HG03439 (cell line): ENCODE measurements at regions not wholly inside any gene's neighbourhood (a gene's known extent, or its start where the extent isn't known, plus 50 kb on each side); places are given as distances from the start of the nearest gene placed in this dataset.
"Not testable (repeated sequence)": the region's sequence is repeated elsewhere in the genome, so short reads cannot be mapped to it uniquely, and the experiment has no call there.

Experiments used
- ATAC-seq: cut with Tn5 transposase; IDR thresholded peaks from one replicate; pipeline ENCODE4 v1.9.1; 2021; ENCODE audit warnings: mild to moderate bottlenecking, moderate library complexity; ENCODE audit not compliant: unreplicated experiment

DNA sequence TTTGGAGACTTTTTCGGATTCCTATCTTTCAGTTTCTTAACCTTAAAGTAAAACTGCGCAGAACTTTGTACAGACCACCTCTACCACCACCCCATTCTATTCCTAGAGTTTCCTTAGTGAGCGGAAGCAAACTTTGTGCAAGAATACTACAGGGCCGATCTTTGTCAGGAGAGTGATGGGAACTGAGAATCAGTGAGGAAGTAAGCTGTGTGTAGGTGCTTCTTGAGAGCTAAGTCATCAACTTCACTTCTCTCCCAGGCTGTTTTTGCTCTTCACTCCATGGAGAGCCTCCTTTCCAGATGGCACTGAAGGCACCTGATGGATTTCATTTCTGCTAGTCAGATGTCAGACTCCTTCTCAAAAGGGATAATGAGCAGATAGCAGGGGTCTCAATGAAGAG lies 127.3 kb downstream of the SPATA31D1 start:
- no peak for ATAC-seq

DNA sequence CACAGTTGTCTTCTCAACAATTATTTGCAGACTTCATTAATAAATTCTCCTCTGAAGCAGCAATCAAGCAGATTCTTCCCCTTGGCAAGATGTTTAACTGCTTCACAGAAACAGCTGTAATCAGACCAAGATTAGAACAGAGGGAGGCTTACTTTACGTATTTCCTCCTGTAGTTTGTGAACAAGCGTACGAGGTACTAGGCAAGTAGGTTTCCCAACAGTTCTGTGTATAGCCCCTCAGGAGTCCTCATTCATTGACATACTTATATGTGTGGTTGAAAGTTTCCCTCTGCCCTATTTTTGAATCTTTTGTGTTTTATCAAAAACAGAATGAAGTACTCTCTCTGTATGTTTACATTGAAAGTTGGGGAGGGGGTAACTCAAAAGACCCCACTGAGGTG lies 128.0 kb downstream of the SPATA31D1 start:
- ATAC-seq: no peak

DNA sequence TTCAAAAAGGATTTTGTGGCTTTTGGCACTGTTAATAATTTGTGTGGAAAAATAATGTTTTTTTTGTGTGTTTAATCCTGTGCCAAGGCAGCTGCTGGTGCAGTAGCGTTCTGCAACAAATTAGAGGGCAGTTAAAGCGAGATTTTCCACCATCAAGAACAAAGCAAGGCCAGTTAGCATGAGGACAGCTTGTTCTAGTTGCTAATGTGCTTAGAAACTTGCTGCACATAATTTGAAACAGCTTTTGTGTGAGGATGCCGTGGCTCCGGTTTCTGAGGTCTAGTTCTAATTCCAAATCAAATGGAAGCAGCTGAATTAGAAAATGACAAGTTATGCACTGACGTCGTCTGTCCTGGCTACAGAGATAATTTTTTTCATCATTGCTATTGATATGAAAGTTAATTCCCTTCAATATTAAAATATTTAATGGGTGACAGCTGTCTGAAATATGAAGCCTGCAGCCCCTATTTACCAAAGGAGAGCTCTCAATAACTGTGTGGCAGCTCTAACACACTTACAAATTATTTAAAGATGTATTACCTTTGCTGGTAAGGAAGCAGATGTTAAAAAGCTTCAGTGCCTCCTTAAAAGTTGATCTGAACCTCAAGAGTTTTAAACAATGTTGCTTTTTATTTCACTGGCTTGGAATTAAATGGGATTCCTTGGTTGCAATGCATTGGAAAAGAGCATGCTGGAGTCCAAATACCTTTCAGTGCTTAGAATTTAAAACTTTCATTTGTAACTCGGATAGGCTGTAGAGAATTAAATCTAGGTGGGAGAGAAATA lies 128.6 kb downstream of the SPATA31D1 start:
- ATAC-seq: no peak

DNA sequence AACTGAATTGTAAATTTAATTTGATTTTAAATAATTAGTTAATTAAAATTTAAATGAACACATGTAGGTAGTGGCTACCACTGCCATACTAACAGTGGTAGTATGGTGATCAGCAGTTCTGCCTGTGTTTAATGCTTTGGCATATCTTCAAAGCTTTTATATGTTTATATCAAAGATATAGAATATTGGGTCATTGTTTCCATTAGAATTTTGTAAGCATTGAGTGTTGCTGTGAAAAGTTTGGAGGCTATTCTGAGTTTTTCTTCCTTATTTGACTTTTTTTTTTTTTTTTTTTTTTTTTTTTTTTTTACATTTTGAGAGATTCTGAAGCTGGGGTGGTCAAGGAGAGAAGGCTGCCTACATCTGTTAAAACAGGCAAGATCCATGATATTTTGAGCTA lies 134.2 kb downstream of the SPATA31D1 start:
- ATAC-seq: no peak

DNA sequence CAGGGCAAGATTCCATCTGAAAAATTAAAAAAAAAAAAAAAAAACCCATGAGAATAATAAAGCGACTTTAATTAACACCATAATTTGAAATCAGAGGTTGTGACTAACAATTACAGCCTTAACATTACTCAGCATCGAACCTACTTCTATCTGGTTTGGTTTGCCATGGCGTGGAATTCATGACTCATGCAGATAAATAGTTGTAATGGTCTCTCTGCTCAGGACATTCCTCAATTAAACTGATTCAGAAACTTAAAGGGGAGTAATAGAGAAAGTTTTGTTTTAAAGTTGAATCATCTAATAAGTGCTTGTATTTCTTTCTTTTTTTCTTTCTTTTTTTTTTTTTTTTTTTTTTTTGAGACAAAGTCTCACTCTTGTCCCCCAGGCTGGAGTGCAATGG lies 135.5 kb downstream of the SPATA31D1 start:
- ATAC-seq: no peak

DNA sequence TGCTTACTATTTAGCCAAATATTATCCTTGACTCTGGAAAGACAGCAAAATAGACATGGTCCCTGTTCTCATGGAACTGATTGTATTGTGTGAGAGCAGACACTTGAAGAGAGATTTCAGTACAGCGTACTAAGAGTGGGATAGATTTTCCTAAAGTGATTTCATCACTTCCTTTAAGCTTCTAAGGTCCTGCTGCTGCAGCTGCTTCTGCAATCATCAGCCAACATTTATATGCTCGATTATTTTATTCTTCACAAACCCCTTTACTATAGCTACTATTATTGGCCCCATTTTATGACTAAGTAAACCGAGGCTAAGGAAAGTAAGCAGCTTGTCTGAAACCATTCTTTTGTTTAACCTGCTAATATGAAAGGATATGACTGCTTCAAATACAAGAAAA lies 137.7 kb downstream of the SPATA31D1 start:
- no peak for ATAC-seq

DNA sequence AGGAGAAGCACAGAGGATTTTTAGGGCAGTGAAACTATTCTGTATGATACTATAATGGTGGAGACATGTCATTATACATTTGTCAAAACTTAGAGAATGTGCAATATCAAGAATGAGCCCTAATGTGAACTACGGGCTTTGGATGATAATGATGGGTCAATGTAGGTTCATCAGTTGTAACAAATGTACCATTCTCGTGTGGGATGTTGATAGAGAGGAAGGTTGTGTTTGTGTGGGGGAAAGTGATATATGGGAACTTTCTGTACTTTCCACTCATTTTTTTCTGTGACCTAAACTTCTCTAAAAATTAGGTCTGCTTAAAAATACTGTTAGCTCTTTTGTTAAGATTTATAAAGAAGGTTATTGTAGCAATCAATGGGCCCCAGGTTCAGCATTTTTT lies 138.9 kb downstream of the SPATA31D1 start:
- ATAC-seq: no peak

DNA sequence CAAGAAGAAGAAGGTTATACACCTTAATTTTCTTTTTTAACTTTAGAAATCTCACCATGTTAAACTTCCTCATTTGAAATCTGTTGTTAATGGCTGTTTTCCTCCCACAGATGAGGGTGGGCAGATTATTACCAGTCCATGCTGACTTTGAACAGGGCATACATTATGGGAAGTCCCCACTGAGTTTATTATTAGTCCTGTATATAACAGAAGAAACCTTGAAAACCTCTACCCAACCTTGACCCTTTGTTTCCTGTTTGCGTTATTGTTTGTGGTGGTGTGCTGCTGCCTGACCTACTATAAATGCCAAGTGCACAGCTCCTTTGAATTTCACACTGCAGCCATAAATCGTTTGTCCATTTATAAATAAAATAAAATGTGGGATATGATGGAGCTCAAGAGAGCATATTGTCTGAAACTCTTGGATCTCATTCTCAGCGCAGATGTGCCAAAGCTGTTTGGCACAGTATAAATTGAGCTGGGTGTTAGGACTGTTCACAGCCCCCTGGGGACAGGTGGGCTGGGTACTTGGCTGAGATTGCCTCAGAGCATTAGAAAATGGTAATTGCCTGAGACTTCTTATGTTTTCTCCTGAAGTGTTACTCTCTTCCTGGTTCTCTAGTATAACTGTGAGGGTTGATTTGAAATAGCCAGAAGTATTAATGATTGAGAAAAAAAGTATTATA lies 139.6 kb downstream of the SPATA31D1 start:
- ATAC-seq: peak; percentile 84

DNA sequence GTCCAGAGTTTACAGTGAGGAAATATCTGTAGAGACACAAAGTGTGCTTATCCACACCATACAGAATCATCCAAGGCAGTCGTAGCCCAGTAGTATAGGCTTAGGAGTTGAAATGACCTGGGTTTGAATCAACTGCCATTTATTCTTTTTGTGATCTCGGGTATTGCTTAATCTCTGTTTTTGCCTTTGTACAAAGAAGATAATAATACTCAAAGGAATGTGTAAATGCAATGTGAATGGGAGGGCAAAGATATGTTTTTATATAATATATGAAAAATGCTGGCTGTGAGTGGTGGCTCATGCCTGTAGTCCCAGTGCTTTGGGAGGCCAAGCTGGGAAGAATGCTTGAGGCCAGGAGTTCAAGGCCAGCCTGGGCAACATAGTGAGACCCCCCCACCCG lies 141.1 kb downstream of the SPATA31D1 start:
- no peak for ATAC-seq

DNA sequence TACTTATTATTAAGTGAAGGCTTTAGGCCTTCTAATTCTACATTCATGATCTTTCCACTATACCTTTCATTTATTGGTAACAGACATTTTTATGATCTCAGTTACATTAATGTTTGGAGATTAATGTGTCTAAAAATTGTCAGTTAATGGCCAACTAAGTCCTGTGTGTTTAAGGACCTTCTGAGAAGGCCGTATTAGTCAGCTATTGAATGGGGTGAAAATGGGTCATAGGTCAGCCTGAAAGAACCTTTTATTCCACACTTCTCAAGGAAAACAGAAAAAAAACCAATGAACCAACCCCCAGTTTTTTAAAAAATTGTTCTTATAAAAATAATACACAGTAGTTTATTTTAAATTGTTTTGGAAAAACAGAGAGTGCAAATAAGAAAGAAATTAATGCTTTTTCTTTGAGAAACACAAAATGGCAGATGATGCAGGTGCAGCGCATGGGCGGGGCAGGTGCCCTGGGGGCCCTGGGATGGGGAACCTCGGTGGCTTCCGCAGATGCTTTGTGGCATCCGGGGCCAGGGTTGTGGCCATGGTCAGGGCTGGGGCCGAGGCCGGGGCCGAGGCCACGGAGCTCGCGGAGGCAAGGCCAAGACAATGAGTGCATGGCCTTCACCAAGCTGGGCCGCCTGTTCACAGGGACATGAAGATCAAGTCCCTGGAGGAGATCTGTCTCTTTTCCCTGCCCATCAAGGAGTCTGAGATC lies 141.9 kb downstream of the SPATA31D1 start:
- no peak for ATAC-seq

DNA sequence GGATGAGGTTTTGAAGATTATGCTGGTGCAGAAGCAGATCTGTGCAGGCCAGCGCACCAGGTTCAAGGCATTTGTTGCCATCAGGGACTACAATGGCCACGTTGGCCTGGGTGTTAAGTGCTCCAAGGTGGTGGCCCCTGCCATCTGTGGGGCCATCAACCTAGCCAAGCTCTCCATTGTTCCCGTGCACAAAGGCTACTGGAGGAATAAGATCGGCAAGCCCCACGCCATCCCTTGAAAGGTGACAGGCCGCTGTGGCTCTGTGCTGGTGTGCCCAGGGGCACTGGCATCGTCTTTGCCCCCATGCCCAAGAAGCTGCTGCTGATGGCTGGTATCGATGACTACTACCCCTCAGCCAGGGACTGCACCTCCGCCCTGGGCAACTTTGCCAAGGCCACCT lies 142.5 kb downstream of the SPATA31D1 start:
- ATAC-seq: no peak

DNA sequence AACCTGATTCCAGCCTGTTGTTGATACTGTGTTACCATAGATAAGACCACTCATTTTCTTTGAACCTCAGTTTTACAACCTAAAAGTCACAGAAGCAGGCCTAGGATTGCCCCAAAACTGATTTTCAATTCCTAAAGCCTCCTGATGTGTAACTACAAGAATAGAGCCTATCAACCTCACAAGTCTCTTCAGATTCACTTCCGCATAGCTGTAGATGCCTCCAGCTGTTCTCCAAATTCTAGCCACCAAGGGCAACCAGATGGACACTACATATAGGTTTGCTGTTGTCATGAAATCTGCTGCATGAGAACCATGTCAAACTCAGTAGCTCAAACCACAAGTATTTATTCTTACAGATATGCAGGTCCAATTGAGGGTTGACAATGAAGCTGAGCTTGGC lies 143.5 kb downstream of the SPATA31D1 start:
- no peak for ATAC-seq

DNA sequence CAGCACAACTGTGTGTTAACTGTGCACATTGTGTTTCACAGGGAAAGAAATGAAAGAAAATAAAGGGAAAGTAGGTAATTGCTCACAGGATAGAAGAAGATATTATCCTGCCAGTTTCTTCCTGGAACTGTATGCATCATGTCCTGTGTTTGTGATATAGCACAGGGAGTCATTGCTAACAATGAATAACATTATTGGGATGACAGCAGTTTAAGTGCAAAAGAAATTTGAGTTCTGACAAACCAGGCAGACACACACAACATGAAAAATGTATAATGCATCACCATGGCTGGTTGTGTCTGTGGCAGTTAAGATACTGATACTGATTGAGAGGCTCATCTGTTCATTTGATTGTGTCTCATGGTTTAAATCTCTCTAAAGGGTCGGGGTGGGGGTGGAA lies 145.4 kb downstream of the SPATA31D1 start:
- ATAC-seq: no peak

DNA sequence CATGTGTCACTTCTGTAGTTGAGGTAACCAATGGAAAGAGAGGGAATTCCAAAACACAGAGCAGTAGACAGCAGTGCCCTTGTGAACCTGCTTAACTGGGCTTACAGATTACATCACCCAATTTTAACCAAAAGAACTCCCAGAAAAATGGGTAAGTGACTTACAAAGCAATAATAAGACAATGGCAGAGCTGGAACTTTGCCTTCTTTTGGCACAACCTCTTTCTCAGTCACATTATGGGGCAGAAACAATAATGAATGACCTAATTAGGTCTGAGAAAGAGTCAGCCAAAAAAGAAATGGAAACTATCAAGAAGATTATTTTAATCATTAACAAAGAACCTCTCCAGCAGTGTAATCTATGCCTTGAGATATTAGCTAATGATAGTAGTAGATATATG lies 146.5 kb downstream of the SPATA31D1 start:
- ATAC-seq: no peak

DNA sequence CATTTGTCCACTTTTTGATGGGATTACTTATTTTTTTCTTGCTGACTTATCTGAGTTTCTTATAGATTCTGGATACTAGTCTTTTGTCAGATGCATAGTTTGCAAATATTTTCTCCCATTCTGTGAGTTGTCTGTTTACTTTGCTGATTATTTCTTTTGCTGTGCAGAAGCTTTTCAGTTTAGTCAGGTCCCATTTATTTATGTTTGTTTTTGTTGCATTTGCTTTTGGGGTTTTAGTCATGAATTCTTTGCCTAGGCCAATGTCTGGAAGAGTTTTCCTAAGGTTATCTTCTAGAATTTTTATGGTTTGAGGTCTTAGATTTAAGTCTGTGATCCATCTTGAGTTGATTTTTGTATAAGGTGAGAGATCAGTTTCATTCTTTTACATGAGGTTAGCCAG lies 149.5 kb downstream of the SPATA31D1 start:
- ATAC-seq: not testable (repeated sequence)

DNA sequence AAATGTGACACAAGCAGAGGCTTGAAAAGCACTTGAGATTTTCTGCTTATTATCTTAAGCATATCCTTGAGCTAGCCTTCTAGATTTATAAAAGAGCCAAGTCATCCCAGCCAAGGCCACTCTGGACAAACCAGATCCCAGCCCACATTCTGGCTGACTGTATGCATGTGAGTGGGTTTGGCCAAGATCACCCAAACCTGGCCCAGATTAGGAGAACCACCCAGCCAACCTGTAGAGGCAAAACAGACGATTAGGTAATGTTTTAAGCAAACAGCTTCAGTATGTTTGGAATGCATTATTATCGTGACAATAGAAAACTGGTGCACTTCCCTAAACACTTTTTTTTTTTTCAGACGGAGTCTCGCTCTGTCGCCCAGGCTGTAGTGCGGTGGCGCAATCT lies 151.9 kb downstream of the SPATA31D1 start:
- ATAC-seq: no peak

DNA sequence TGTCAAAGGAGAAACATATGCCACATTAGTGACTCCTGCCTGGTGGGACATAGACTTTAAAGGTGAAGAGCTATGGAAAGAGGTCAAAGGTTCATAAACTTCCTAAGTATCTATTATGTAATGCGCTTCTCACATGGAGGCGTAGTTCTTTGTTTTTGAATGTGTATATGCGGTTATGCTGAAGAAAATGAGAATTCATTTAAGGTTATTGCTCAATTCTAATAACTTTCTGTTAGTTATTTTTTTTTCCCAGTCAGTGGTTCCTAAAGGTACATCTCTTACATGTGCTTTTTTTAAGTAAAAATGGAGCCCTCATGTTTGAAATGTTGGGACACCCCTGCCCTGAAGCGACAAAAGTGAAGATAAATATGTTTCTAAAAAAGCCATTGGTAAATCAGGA lies 156.2 kb downstream of the SPATA31D1 start:
- ATAC-seq: no peak

DNA sequence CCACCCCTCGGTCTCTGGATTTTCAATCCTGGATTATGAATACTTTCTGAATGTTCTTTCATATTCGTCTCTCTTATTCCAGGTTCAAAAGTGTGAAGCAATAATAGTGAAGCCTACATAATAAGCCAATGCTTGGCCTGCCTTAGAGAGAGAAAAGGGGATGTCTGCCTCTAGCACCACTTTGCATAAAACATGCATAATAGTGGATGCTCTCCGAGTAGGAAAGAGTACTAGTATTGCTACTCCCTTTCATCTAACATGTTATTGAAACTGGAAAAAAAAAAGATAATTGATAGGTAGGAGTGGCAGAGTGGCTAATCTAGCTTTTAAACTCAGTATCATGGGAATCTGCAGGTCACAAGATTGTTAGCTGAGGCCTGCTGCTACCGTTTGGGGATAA lies 158.1 kb downstream of the SPATA31D1 start:
- no peak for ATAC-seq

DNA sequence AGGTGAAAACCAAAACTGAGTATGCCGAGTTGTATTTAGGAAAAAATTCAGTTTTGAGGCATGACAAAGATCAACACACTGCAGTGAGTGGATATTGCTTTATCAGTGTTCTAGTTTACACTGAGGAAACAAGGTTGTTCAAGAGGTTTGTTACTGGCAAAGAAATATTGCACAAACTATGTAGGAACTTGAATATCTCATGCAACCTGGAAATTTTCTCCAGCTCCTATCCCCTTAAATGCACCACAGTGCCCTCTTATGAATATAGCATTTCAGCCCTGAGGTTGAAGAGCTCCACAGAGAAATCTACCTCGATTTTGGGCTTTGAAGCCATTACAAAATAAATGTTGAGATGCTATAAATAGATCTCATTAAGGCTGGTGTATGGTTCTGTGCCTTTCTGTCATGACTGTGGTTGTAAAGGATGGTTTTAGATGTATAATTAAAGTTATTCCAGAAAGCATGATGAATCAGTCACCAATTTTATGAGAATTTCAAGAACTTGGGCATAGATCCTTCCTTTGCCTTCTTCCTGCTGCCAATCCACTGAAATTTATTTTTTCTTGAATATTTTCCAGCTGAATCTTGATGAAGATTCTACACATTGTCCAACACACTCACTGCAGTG lies 159.3 kb downstream of the SPATA31D1 start:
- no peak for ATAC-seq

DNA sequence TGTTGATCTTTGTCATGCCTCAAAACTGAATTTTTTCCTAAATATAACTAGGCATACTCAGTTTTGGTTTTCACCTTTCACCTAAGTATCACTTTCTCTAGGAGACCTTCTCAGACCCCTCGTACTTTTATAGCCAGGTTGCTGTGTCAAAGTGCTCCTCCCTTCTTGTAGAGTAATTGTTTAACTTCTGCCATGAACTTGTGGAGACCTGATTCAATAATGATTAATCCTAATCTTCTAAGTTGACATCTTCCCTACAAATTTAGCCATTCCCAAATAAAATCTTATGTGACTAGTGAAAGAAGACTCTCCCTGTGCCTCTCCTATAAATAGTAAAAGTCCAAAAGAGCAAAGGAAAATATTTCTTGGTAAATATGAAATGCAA lies 159.8 kb downstream of the SPATA31D1 start:
- no peak for ATAC-seq

DNA sequence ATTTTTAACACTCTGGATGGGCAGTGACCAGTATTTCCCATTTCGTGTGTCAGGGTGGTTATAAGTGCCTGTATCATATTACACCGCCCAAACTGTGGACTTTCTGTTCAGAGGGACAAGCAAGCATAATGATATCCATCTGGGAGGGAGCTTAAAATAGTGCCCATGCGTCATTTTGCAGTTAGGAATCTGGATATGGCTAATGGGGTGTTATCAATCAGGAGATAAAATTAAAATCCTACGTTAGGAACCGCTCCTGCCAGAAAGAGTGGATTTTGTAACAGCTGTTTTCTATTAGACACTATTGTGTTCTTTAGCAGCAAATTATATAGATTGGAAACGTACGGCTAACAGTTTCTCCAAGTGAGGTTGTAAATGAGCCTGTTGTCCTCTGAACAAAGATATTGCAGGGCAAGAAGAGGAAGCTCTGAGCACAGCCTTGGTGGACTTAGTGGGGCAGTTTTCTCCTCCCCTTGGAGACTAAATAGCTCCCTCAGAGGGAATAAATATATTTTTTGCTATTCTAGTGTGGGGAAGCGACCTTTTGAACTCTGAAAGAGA lies 160.4 kb downstream of the SPATA31D1 start:
- ATAC-seq: no peak
